HFFc6 (cell line): ENCODE measurements at regions not wholly inside any gene's neighbourhood (a gene's known extent, or its start where the extent isn't known, plus 50 kb on each side); places are given as distances from the start of the nearest gene placed in this dataset.
"Not testable (repeated sequence)": the region's sequence is repeated elsewhere in the genome, so short reads cannot be mapped to it uniquely, and the experiment has no call there.

ENCODE experiments used
- DNase-seq: peaks from one replicate; pipeline ENCODE4 v3.0.0-alpha.2; 2018
- H3K27ac Mint-ChIP-seq: 2 replicates; pipeline ENCODE4 v1.8.0; 2020; ENCODE audit warnings: mild to moderate bottlenecking, mixed read lengths
- H3K27me3 Mint-ChIP-seq: 2 replicates; pipeline ENCODE4 v1.8.0; 2021; ENCODE audit warnings: mild to moderate bottlenecking, moderate library complexity, mixed read lengths; ENCODE audit not compliant: insufficient read depth
- H3K36me3 Mint-ChIP-seq: 2 replicates; pipeline ENCODE4 v1.8.0; 2021; ENCODE audit warnings: low read depth, mixed read lengths
- H3K4me1 Mint-ChIP-seq: 2 replicates; pipeline ENCODE4 v1.8.0; 2020; ENCODE audit warnings: low read depth, mixed read lengths
- H3K4me3 Mint-ChIP-seq: 2 replicates; pipeline ENCODE4 v1.8.0; 2020; ENCODE audit warnings: mild to moderate bottlenecking, moderate library complexity, mixed read lengths
- H3K9me3 Mint-ChIP-seq: 2 replicates; pipeline ENCODE4 v1.8.0; 2020; ENCODE audit warnings: mild to moderate bottlenecking, mixed read lengths
- CTCF ChIP-seq: fragments of 200-600 bp; sonication (generic); IDR thresholded peaks from 2 replicates; pipeline ENCODE4 v1.5.0; 2021; ENCODE audit warnings: antibody characterized with exemption, mild to moderate bottlenecking

- H3K36me3 Mint-ChIP-seq, result no peaks in the 10 kb centered on the region
- no peak for TF ChIP-seq CTCF
Measured at GRCh38 chr13:70769817-70770216, 661.6 kb upstream of the KLHL1 start.

GRCh38 chr13:70758932-70759331 lies 650.7 kb upstream of the KLHL1 start:
- H3K4me3 Mint-ChIP-seq, result no peak overlapping the region
- no peak for TF ChIP-seq CTCF
- no peaks in the 10 kb centered on the region for H3K36me3 Mint-ChIP-seq
- no peaks in the 10 kb centered on the region for H3K4me1 Mint-ChIP-seq
- H3K27ac Mint-ChIP-seq, result no peak overlapping the region
- H3K27me3 Mint-ChIP-seq, result no peaks in the 10 kb centered on the region
- DNase-seq, result no peak
- peaks cover 35% of the 10 kb centered on the region for H3K9me3 Mint-ChIP-seq

More at GRCh38 chr13:70769817-70770216, 661.6 kb upstream of the KLHL1 start:
- Mint-ChIP-seq H3K27me3 (no peaks in the 10 kb centered on the region), H3K4me1 (no peaks in the 10 kb centered on the region), H3K4me3 (no peak overlapping the region), H3K27ac (no peak overlapping the region), H3K9me3 (peaks cover 13% of the 10 kb centered on the region)
- no peak for DNase-seq

- H3K27ac Mint-ChIP-seq, result no peak overlapping the region
- no peaks in the 10 kb centered on the region for H3K4me1 Mint-ChIP-seq
- no peak overlapping the region for H3K4me3 Mint-ChIP-seq
- TF ChIP-seq CTCF, result no peak
- peaks cover 34% of the 10 kb centered on the region for H3K9me3 Mint-ChIP-seq
- no peaks in the 10 kb centered on the region for H3K36me3 Mint-ChIP-seq
- DNase-seq, result no peak
- H3K27me3 Mint-ChIP-seq, result no peaks in the 10 kb centered on the region
Measured at GRCh38 chr13:70756088-70756487, 647.8 kb upstream of the KLHL1 start.

DNA sequence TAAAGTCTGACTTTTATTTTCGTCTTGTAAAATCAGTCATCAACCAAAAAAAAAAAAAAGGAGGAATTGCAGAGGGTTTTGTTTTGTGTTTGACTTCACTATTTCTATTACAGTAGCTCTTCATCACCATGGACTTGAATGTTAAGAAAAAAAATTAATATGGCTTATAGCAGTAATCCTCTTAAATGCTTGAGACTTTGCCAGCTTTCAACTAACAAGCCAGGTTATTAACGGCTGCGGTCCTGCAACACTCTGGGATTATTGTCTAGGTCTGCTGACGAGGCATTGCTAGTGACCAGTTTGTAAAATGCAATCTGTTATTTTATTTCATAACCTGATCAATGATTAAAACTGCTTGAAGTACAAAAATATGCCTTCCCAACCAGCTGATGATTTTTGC lies 647.2 kb upstream of the KLHL1 start:
- H3K27ac Mint-ChIP-seq, result no peak overlapping the region
- H3K4me3 Mint-ChIP-seq, result no peak overlapping the region
- no peak for TF ChIP-seq CTCF
- no peaks in the 10 kb centered on the region for H3K4me1 Mint-ChIP-seq
- H3K27me3 Mint-ChIP-seq, result no peaks in the 10 kb centered on the region
- DNase-seq, result no peak
- peaks cover 30% of the 10 kb centered on the region for H3K9me3 Mint-ChIP-seq
- H3K36me3 Mint-ChIP-seq, result no peaks in the 10 kb centered on the region

DNA sequence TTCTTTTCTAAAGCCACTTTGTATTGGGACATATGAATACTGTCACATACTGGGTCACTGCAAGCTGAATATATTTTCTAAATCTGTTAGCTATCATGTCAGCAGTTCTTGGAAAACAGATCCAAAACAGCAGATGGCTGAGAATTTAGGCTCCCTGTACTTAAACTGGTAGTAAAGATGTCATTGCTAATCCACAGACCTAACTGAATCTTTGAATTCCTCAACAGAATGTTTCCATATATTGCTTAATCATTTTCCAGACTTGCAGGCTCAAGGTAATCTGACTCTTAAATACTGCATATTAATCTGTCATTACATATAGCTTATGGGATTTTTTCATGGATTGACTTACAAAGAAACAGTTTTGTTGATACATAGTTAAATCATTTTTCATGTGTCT lies 639.0 kb upstream of the KLHL1 start:
- H3K27ac Mint-ChIP-seq, result no peak overlapping the region
- H3K9me3 Mint-ChIP-seq, result peaks cover 34% of the 10 kb centered on the region

GRCh38 chr13:70746469-70746868 lies 638.2 kb upstream of the KLHL1 start:
- H3K4me3 Mint-ChIP-seq, H3K27me3 Mint-ChIP-seq, H3K36me3 Mint-ChIP-seq, H3K27ac Mint-ChIP-seq, H3K4me1 Mint-ChIP-seq, DNase-seq: not testable (repeated sequence)
- peaks cover 39% of the 10 kb centered on the region for H3K9me3 Mint-ChIP-seq

More for the DNA sequence above, 639.0 kb upstream of the KLHL1 start:
- no peak for TF ChIP-seq CTCF
- Mint-ChIP-seq H3K4me3 (no peak overlapping the region), H3K27me3 (no peaks in the 10 kb centered on the region), H3K4me1 (no peaks in the 10 kb centered on the region), H3K36me3 (no peaks in the 10 kb centered on the region)
- no peak for DNase-seq
